AG08396 (cell line): ENCODE measurements at regions not wholly inside any gene's neighbourhood (a gene's known extent, or its start where the extent isn't known, plus 50 kb on each side); places are given as distances from the start of the nearest gene placed in this dataset.
"Not testable (repeated sequence)": the region's sequence is repeated elsewhere in the genome, so short reads cannot be mapped to it uniquely, and the experiment has no call there.

Experiments used
- DNase-seq: peaks from one replicate; pipeline ENCODE4 v3.0.0; 2012; ENCODE audit warnings: low spot score, mixed read lengths

GRCh38 chr5:2890011-2890410 is 138.5 kb upstream of the IRX2 start:
- DNase-seq: no peak

- DNase-seq: no peak
Measured at GRCh38 chr5:2888520-2889060, 137.1 kb upstream of the IRX2 start.

GRCh38 chr5:2887481-2888348 is 136.2 kb upstream of the IRX2 start:
- no peak for DNase-seq

- no peak for DNase-seq
Measured at GRCh38 chr5:2886531-2886930, 135.1 kb upstream of the IRX2 start.

- DNase-seq: no peak
Measured at GRCh38 chr5:2883771-2884170, 132.3 kb upstream of the IRX2 start.

- no peak for DNase-seq
Measured at GRCh38 chr5:2879701-2880100, 128.2 kb upstream of the IRX2 start.

GRCh38 chr5:2877522-2877921 is 126.0 kb upstream of the IRX2 start:
- no peak for DNase-seq

- no peak for DNase-seq
Measured at GRCh38 chr5:2876183-2876582, 124.7 kb upstream of the IRX2 start.

GRCh38 chr5:2874099-2874498 is 122.6 kb upstream of the IRX2 start:
- DNase-seq: no peak

GRCh38 chr5:2872676-2873075 is 121.2 kb upstream of the IRX2 start:
- no peak for DNase-seq

GRCh38 chr5:2871282-2871681 is 119.8 kb upstream of the IRX2 start:
- DNase-seq: no peak

GRCh38 chr5:2869471-2869870 is 118.0 kb upstream of the IRX2 start:
- DNase-seq: no peak

GRCh38 chr5:2867373-2867933 is 116.0 kb upstream of the IRX2 start:
- no peak for DNase-seq

GRCh38 chr5:2866662-2867372 is 115.3 kb upstream of the IRX2 start:
- no peak for DNase-seq

- DNase-seq: no peak
Measured at GRCh38 chr5:2865856-2866255, 114.4 kb upstream of the IRX2 start.

- DNase-seq: no peak
Measured at GRCh38 chr5:2864515-2865105, 113.1 kb upstream of the IRX2 start.

GRCh38 chr5:2863675-2864433 is 112.4 kb upstream of the IRX2 start:
- DNase-seq: no peak

GRCh38 chr5:2863133-2863532 is 111.7 kb upstream of the IRX2 start:
- no peak for DNase-seq

- DNase-seq: not testable (repeated sequence)
Measured at GRCh38 chr5:2862176-2862575, 110.7 kb upstream of the IRX2 start.

- DNase-seq: no peak
Measured at GRCh38 chr5:2861605-2862004, 110.1 kb upstream of the IRX2 start.

GRCh38 chr5:2860101-2860500 is 108.6 kb upstream of the IRX2 start:
- DNase-seq: no peak

- DNase-seq: no peak
Measured at GRCh38 chr5:2857837-2858236, 106.4 kb upstream of the IRX2 start.
